MM.1S (cell line): ENCODE measurements at regions not wholly inside any gene's neighbourhood (a gene's known extent, or its start where the extent isn't known, plus 50 kb on each side); places are given as distances from the start of the nearest gene placed in this dataset.

Source experiments
- DNase-seq: peaks from one replicate; pipeline ENCODE4 v3.0.0-alpha.2; 2015
- H2AFZ ChIP-seq: fragments of 300-600 bp; sonication (generic); 2 replicates; pipeline ENCODE4 v1.6.0; 2016; ENCODE audit warnings: antibody characterized with exemption, low read length
- H3F3A ChIP-seq: fragments of 300-600 bp; sonication (generic); 2 replicates; pipeline ENCODE4 v1.6.1; 2016; ENCODE audit warnings: mild to moderate bottlenecking, antibody characterized with exemption, low read length, moderate library complexity, mixed read lengths; ENCODE audit not compliant: insufficient read depth
- H3K27ac ChIP-seq: fragments of 300-600 bp; sonication (generic); 2 replicates; pipeline ENCODE4 v1.5.1; 2016; ENCODE audit warnings: mild to moderate bottlenecking, low read length
- H3K27me3 ChIP-seq: fragments of 300-600 bp; sonication (generic); replicated peaks from 2 replicates; pipeline ENCODE4 v1.6.0; 2016; ENCODE audit warnings: low read length; ENCODE audit not compliant: insufficient read depth
- H3K36me3 ChIP-seq: fragments of 300-600 bp; sonication (generic); replicated peaks from 2 replicates; pipeline ENCODE4 v1.6.1; 2016; ENCODE audit warnings: mild to moderate bottlenecking, low read length, mixed read lengths; ENCODE audit not compliant: insufficient read depth
- H3K4me1 ChIP-seq: fragments of 300-600 bp; sonication (generic); 2 replicates; pipeline ENCODE4 v1.6.1; 2016; ENCODE audit warnings: low read length, mixed read lengths
- H3K4me2 ChIP-seq: fragments of 300-600 bp; sonication (generic); 2 replicates; pipeline ENCODE4 v1.6.0; 2016; ENCODE audit warnings: low read depth, low read length
- H3K4me3 ChIP-seq: fragments of 300-600 bp; sonication (generic); 2 replicates; pipeline ENCODE4 v1.5.1; 2016; ENCODE audit warnings: low read length, mixed read lengths
- H3K79me2 ChIP-seq: fragments of 300-600 bp; sonication (generic); 2 replicates; pipeline ENCODE4 v1.6.1; 2016; ENCODE audit warnings: mixed run types, low read length, mixed read lengths
- H3K9ac ChIP-seq: fragments of 300-600 bp; sonication (generic); 2 replicates; pipeline ENCODE4 v1.6.1; 2016; ENCODE audit warnings: low read length, mixed read lengths
- H3K9me2 ChIP-seq: fragments of 300-600 bp; sonication (generic); replicated peaks from 2 replicates; pipeline ENCODE4 v1.6.1; 2016; ENCODE audit warnings: mild to moderate bottlenecking, low read length, mixed read lengths; ENCODE audit not compliant: insufficient read depth
- H3K9me3 ChIP-seq: fragments of 300-600 bp; sonication (generic); replicated peaks from 2 replicates; pipeline ENCODE4 v1.6.1; 2016; ENCODE audit warnings: mild to moderate bottlenecking, low read length, mixed read lengths; ENCODE audit not compliant: insufficient read depth
- H4K20me1 ChIP-seq: fragments of 300-600 bp; sonication (generic); 2 replicates; pipeline ENCODE4 v1.6.1; 2016; ENCODE audit warnings: mild to moderate bottlenecking, low read length, moderate library complexity, mixed read lengths; ENCODE audit not compliant: insufficient read depth
- EZH2 ChIP-seq: fragments of 300-600 bp; sonication (generic); optimal IDR thresholded peaks from 2 replicates; pipeline ENCODE3; 2017; ENCODE audit warnings: low read depth, mild to moderate bottlenecking, antibody characterized with exemption, low read length, mixed read lengths
- EZH2phosphoT487 ChIP-seq: fragments of 300-600 bp; sonication (generic); IDR thresholded peaks from 2 replicates; pipeline ENCODE4 v1.6.1; 2018; ENCODE audit warnings: antibody characterized with exemption, low read length
- TF ChIP-seq, protein P1 (sequence below): fragments of 300-600 bp; sonication (generic); IDR thresholded peaks from 2 replicates; pipeline ENCODE4 v1.5.1; 2016; ENCODE audit warnings: antibody characterized with exemption, low read length, mixed read lengths

DNA sequence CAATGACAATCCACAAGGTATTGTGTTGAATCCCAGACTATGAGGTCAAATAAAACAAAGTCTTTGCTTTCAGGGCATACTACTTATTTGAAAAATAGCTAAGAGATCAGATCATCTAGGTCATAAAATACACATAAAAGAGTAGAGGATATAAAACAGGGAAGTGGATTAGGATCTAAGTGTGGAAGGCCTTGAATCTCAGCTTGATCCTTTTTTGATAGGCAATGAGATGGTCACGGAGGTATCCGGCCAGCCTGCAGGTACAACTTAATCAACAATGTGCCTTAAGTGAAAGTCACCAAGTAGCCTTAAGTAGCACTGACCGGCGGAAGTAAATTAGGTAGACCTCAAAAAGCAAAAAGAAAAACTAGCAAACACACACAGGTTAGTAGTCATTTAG is 901.7 kb downstream of the KCNJ2 start:
- H3K9me3 ChIP-seq = no peaks in the 10 kb centered on the region

DNA sequence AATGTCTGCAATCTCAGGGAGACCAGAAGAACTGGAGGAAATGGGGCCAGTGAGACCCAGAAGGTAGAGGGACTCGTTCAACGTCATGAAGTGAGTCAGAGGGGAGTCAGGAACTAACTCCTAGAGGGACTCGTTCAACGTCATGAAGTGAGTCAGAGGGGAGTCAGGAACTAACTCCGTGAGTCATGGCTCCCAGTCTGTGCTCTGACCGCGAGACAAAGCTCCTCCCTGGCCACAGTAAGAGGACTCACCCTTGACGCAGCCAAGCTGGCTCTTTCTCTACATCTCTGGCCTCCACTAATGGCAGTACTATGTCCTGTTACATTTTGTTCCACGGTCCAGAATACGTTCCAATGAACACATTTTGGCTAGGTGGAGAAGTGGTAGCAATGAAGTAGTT is 902.5 kb downstream of the KCNJ2 start:
- no peaks in the 10 kb centered on the region for H3K9me3 ChIP-seq
- no peaks in the 10 kb centered on the region for H3K79me2 ChIP-seq
- no peak overlapping the region for H3K4me2 ChIP-seq
- no peak overlapping the region for H3K9ac ChIP-seq
- H3K27ac ChIP-seq = no peak overlapping the region
- no peaks in the 10 kb centered on the region for H4K20me1 ChIP-seq
- no peak overlapping the region for H2AFZ ChIP-seq
- H3K9me2 ChIP-seq = no peaks in the 10 kb centered on the region
- no peaks in the 10 kb centered on the region for H3F3A ChIP-seq
- no peak overlapping the region for H3K4me3 ChIP-seq
- H3K27me3 ChIP-seq = no peaks in the 10 kb centered on the region
- no peaks in the 10 kb centered on the region for H3K36me3 ChIP-seq
- TF ChIP-seq, protein P1, sequence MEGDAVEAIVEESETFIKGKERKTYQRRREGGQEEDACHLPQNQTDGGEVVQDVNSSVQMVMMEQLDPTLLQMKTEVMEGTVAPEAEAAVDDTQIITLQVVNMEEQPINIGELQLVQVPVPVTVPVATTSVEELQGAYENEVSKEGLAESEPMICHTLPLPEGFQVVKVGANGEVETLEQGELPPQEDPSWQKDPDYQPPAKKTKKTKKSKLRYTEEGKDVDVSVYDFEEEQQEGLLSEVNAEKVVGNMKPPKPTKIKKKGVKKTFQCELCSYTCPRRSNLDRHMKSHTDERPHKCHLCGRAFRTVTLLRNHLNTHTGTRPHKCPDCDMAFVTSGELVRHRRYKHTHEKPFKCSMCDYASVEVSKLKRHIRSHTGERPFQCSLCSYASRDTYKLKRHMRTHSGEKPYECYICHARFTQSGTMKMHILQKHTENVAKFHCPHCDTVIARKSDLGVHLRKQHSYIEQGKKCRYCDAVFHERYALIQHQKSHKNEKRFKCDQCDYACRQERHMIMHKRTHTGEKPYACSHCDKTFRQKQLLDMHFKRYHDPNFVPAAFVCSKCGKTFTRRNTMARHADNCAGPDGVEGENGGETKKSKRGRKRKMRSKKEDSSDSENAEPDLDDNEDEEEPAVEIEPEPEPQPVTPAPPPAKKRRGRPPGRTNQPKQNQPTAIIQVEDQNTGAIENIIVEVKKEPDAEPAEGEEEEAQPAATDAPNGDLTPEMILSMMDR = no peak
- TF ChIP-seq EZH2 = no peak
- TF ChIP-seq EZH2phosphoT487 = no peak
- no peaks in the 10 kb centered on the region for H3K4me1 ChIP-seq
- DNase-seq = no peak

More for the DNA sequence above, 901.7 kb downstream of the KCNJ2 start:
- H3K27ac ChIP-seq = no peak overlapping the region
- no peaks in the 10 kb centered on the region for H3K36me3 ChIP-seq
- H3K4me1 ChIP-seq = no peaks in the 10 kb centered on the region
- no peak for DNase-seq
- no peaks in the 10 kb centered on the region for H3K27me3 ChIP-seq
- H3K4me2 ChIP-seq = no peak overlapping the region
- no peaks in the 10 kb centered on the region for H4K20me1 ChIP-seq
- no peaks in the 10 kb centered on the region for H3K79me2 ChIP-seq
- no peak for TF ChIP-seq EZH2phosphoT487
- H2AFZ ChIP-seq = no peak overlapping the region
- H3K4me3 ChIP-seq = no peak overlapping the region
- H3K9ac ChIP-seq = no peak overlapping the region
- no peaks in the 10 kb centered on the region for H3F3A ChIP-seq
- no peaks in the 10 kb centered on the region for H3K9me2 ChIP-seq

DNA sequence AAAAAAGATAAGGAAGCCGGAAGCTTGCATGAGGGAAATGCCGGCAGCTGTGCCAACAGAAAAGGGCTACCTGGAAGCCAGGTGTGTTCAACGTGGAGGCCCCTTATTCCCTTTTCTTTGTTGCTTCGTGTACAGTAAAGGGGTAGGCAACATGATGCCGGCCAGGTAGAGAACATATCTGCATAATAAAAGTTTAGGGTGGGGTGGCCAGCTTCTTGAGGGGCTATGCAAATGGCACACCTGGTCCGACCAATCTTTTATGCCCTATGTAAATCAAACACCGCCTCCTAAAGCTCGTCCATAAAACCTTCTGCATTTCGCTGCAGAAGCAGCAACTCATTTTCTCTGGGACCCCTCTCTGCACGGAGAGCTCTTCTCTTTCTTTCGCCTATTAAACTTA is 911.6 kb downstream of the KCNJ2 start:
- Histone ChIP-seq H2AFZ (no peak overlapping the region), H3K4me3 (no peak overlapping the region), H3K4me2 (no peak overlapping the region), H3K9me2 (no peaks in the 10 kb centered on the region), H3K27ac (no peak overlapping the region), H3K27me3 (no peaks in the 10 kb centered on the region), H3K36me3 (no peaks in the 10 kb centered on the region), H3K4me1 (no peaks in the 10 kb centered on the region), H3K9ac (no peak overlapping the region), H3K9me3 (no peaks in the 10 kb centered on the region), H3F3A (no peaks in the 10 kb centered on the region), H4K20me1 (no peaks in the 10 kb centered on the region), H3K79me2 (no peaks in the 10 kb centered on the region)
- DNase-seq = no peak
- TF ChIP-seq, protein P1 = no peak
- TF ChIP-seq EZH2phosphoT487 = no peak
- no peak for TF ChIP-seq EZH2

DNA sequence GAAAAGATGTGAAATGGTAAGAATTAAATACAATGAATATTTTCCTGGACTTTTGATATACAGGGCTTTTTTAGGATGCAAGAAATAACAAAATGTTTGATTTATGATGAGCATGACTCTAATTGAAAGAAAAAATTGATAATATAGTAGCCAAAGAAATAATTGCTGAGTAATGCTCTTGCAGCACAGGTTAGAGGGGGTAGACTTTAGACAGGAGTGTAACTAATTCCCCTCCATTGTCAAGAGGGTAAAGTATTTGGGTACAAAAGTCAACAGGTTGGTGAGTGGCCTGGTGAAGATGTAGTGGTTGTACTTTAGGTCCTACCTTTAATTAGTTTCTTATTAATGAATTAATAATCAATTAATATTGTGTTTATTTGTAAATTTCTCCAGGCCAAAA is 912.3 kb downstream of the KCNJ2 start:
- Histone ChIP-seq H2AFZ (no peak overlapping the region), H3K79me2 (no peaks in the 10 kb centered on the region), H3K4me3 (no peak overlapping the region), H3F3A (no peaks in the 10 kb centered on the region), H3K27ac (no peak overlapping the region), H3K27me3 (no peaks in the 10 kb centered on the region), H4K20me1 (no peaks in the 10 kb centered on the region), H3K4me2 (no peak overlapping the region), H3K36me3 (no peaks in the 10 kb centered on the region), H3K9ac (no peak overlapping the region), H3K4me1 (no peaks in the 10 kb centered on the region), H3K9me3 (no peaks in the 10 kb centered on the region), H3K9me2 (no peaks in the 10 kb centered on the region)
- DNase-seq = no peak
- TF ChIP-seq EZH2phosphoT487 (no peak), EZH2 (no peak)
- TF ChIP-seq, protein P1 = no peak
